ENCODE measurements at regions not wholly inside any gene's neighbourhood (a gene's known extent, or its start where the extent isn't known, plus 50 kb on each side); places are given as distances from the start of the nearest gene placed in this dataset.

DNA sequence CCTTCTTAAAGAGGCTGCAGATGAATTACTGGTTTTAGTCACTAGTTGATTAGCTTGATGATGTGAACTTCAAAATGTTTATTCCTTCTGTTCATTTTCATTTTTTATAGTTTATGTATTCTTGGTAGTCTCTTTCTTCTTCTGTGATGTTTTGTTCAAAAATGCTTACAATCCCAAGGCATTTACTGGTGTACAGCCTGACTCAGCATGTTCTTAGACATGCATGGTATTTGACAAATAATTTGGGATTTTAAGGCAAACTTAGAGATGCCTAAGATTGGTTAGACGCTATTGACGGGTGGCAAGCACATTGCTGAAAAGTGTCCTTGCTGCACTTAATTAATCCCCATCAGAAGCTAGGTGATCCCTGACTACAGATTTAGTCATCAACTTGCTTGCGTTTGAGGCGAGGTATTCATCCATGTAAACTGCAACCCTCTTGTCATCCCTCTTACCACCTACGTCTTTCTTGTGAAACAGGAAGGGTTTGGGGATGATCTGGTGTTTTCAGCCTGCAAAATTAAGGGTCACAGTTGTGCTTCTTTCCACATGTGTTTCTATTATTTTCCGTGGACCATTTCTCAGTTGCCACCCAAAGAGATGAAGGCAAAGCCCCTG, 331.8 kb downstream of the DKK2 start:
- TF ChIP-seq, protein P1, sequence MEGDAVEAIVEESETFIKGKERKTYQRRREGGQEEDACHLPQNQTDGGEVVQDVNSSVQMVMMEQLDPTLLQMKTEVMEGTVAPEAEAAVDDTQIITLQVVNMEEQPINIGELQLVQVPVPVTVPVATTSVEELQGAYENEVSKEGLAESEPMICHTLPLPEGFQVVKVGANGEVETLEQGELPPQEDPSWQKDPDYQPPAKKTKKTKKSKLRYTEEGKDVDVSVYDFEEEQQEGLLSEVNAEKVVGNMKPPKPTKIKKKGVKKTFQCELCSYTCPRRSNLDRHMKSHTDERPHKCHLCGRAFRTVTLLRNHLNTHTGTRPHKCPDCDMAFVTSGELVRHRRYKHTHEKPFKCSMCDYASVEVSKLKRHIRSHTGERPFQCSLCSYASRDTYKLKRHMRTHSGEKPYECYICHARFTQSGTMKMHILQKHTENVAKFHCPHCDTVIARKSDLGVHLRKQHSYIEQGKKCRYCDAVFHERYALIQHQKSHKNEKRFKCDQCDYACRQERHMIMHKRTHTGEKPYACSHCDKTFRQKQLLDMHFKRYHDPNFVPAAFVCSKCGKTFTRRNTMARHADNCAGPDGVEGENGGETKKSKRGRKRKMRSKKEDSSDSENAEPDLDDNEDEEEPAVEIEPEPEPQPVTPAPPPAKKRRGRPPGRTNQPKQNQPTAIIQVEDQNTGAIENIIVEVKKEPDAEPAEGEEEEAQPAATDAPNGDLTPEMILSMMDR (conservative IDR thresholded peaks at IDR 0.05; ENCODE audit: low read depth, low read length) = no peak
- TF ChIP-seq EZH2 (IDR thresholded peaks at IDR 0.05; ENCODE audit: borderline replicate concordance, low read depth, low read length, poor library complexity, severe bottlenecking) = no peak
- DNase-seq (ENCODE audit: low spot score) = no peak
- Histone ChIP-seq H3K27ac (ENCODE audit: low read depth, low read length, poor library complexity, severe bottlenecking) (no peak overlapping the region), H3K27me3 (replicated peaks; ENCODE audit: insufficient read depth, low read depth, low read length, poor library complexity) (no peaks in the 10 kb centered on the region), H3K4me1 (ENCODE audit: insufficient read depth, low read length, poor library complexity, severe bottlenecking) (no peaks in the 10 kb centered on the region), H3K4me3 (ENCODE audit: low read depth, low read length, poor library complexity, severe bottlenecking) (no peak overlapping the region), H3K9me3 (ENCODE audit: low read depth, low read length, poor library complexity, severe bottlenecking) (no peaks in the 10 kb centered on the region), H3K36me3 (ENCODE audit: insufficient read depth, low read length, poor library complexity, severe bottlenecking) (no peaks in the 10 kb centered on the region)
- BruUV-seq (replicated peaks) = no TSS peak
- POLR2A ChIA-PET (ENCODE audit: low non-redundant PET) = no interaction called here
- CTCF ChIA-PET = no interaction called here
- intact Hi-C loops (cut with micrococcal nuclease; ENCODE audit: unreplicated experiment) = no loop called here

DNA sequence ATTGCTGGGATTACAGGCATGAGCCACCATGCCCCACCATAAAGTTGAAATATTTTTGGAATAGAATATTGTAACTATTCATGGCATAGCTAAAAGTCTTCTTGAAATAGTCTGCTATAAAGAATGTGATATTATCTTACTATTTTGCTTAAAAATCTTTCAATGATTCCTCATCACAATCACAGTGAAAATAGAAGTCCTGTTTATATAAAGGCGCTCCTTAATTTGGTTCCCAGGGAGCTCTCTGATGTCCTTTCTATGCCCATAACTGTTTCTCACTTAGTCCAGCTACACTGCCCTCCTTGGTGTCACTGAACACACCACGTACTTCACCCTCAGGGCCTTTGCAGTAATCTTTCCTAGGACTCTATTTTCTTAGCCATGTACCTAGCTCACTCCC, 331.7 kb upstream of the GIMD1 start:
- no TSS peak for BruUV-seq (replicated peaks)
- H3K36me3 ChIP-seq (ENCODE audit: insufficient read depth, low read length, poor library complexity, severe bottlenecking) = no peaks in the 10 kb centered on the region
- no peak overlapping the region for H3K4me3 ChIP-seq (ENCODE audit: low read depth, low read length, poor library complexity, severe bottlenecking)
- no peak for DNase-seq (ENCODE audit: low spot score)
- H3K4me1 ChIP-seq (ENCODE audit: insufficient read depth, low read length, poor library complexity, severe bottlenecking) = no peaks in the 10 kb centered on the region
- H3K9me3 ChIP-seq (ENCODE audit: low read depth, low read length, poor library complexity, severe bottlenecking) = no peaks in the 10 kb centered on the region
- TF ChIP-seq, protein P1 (conservative IDR thresholded peaks at IDR 0.05; ENCODE audit: low read depth, low read length) = no peak
- TF ChIP-seq EZH2 (IDR thresholded peaks at IDR 0.05; ENCODE audit: borderline replicate concordance, low read depth, low read length, poor library complexity, severe bottlenecking) = no peak
- CTCF ChIA-PET = no interaction called here
- H3K27me3 ChIP-seq (replicated peaks; ENCODE audit: insufficient read depth, low read depth, low read length, poor library complexity) = no peaks in the 10 kb centered on the region
- POLR2A ChIA-PET (ENCODE audit: low non-redundant PET) = no interaction called here
- no peak overlapping the region for H3K27ac ChIP-seq (ENCODE audit: low read depth, low read length, poor library complexity, severe bottlenecking)
- intact Hi-C loops (cut with micrococcal nuclease; ENCODE audit: unreplicated experiment) = no loop called here

DNA sequence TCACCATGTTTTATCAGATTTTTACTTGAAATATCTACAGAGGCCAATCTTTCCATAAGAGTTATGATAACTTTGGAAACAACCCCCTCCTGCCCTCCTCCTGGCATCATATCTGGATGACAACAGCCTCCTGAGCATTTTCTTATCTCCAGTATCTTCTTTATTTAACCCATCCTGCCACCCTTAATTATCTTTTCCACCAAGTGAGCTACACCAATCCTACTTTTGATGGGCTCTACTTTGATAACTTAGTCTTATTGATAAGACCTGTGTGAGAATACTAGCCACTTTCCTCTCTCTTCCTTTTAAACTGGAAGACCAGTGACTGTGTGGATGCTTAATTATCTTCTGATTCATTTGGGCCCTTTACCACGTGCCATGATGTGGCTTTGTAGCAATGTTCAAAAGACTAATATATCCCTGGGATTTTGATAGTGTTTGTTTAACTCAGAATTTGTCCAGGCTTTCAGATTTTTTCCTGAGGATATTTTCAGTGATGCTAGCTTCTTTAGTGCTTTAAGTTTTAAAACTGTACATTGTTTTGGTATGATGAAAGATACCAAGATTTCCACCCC, 330.1 kb upstream of the GIMD1 start:
- no TSS peak for BruUV-seq (replicated peaks)
- H3K36me3 ChIP-seq (ENCODE audit: insufficient read depth, low read length, poor library complexity, severe bottlenecking) = no peaks in the 10 kb centered on the region
- H3K4me1 ChIP-seq (ENCODE audit: insufficient read depth, low read length, poor library complexity, severe bottlenecking) = no peaks in the 10 kb centered on the region
- no peak for TF ChIP-seq EZH2 (IDR thresholded peaks at IDR 0.05; ENCODE audit: borderline replicate concordance, low read depth, low read length, poor library complexity, severe bottlenecking)
- TF ChIP-seq, protein P1 (conservative IDR thresholded peaks at IDR 0.05; ENCODE audit: low read depth, low read length) = no peak
- no peak for DNase-seq (ENCODE audit: low spot score)
- no peak overlapping the region for H3K27ac ChIP-seq (ENCODE audit: low read depth, low read length, poor library complexity, severe bottlenecking)
- H3K9me3 ChIP-seq (ENCODE audit: low read depth, low read length, poor library complexity, severe bottlenecking) = no peaks in the 10 kb centered on the region
- H3K4me3 ChIP-seq (ENCODE audit: low read depth, low read length, poor library complexity, severe bottlenecking) = no peak overlapping the region
- H3K27me3 ChIP-seq (replicated peaks; ENCODE audit: insufficient read depth, low read depth, low read length, poor library complexity) = no peaks in the 10 kb centered on the region
- intact Hi-C loops (cut with micrococcal nuclease; ENCODE audit: unreplicated experiment) = no loop called here
- CTCF ChIA-PET = no interaction called here
- POLR2A ChIA-PET (ENCODE audit: low non-redundant PET) = no interaction called here
